ENCODE measurements at regions not wholly inside any gene's neighbourhood (a gene's known extent, or its start where the extent isn't known, plus 50 kb on each side); places are given as distances from the start of the nearest gene placed in this dataset.

GRCh38 chr7:41466760-41467384 lies 236.0 kb downstream of the INHBA start:
- TF ChIP-seq REST (IDR thresholded peaks at IDR 0.05; ENCODE audit: low read depth) (no peak), RAD21 (IDR thresholded peaks at IDR 0.05; ENCODE audit: low read depth) (no peak), TCF12 (IDR thresholded peaks at IDR 0.05; ENCODE audit: low read depth) (no peak), EGR1 (IDR thresholded peaks at IDR 0.05) (no peak), TEAD4 (IDR thresholded peaks at IDR 0.05) (no peak), YY1 (IDR thresholded peaks at IDR 0.05; ENCODE audit: low read depth) (no peak), EP300 (IDR thresholded peaks at IDR 0.05; ENCODE audit: borderline replicate concordance) (no peak)

Data from Ishikawa (cell line).